Adrenal gland (tissue), 9 donors: ENCODE measurements at regions not wholly inside any gene's neighbourhood (a gene's known extent, or its start where the extent isn't known, plus 50 kb on each side); places are given as distances from the start of the nearest gene placed in this dataset.

ENCODE experiments used
- DNase-seq, 7 donors: peaks; one replicate each; pipeline ENCODE4 v3.0.0-alpha.2; 2019 to 2020
- H3K27ac ChIP-seq, 5 donors: fragments of 200-600 bp; sonication (generic) in 4 of 5; 1 replicate in 3 of 5; 2 replicates in 2 of 5; pipeline versions ENCODE4 v1.5.1 to v1.8.0; 2016 to 2020; ENCODE audit warnings: mild to moderate bottlenecking in 1 of 5
- H3K27me3 ChIP-seq: fragments of 200-600 bp; 2 replicates; pipeline ENCODE4 v1.8.0; 2021
- H3K36me3 ChIP-seq, 2 donors: fragments of 200-600 bp; replicated peaks in 1 of 2; 1 replicate in 1 of 2; 2 replicates in 1 of 2; pipeline versions ENCODE4 v1.5.1 to v1.8.0; 2018 to 2022
- H3K4me1 ChIP-seq, 2 donors: fragments of 200-600 bp; replicated peaks in 1 of 2; 1 replicate in 1 of 2; 2 replicates in 1 of 2; pipeline versions ENCODE4 v1.5.1 to v1.8.0; 2018 to 2021
- H3K4me3 ChIP-seq, 4 donors: fragments of 200-600 bp; sonication (generic) in 3 of 4; one replicate each; pipeline ENCODE4 v1.5.1; 2016 to 2018
- H3K9me3 ChIP-seq, 3 donors: fragments of 200-600 bp; sonication (generic) in 1 of 3; replicated peaks in 1 of 3; 1 replicate in 2 of 3; 2 replicates in 1 of 3; pipeline versions ENCODE4 v1.5.1 to v1.8.0; 2016 to 2021
- POLR2A ChIP-seq, 2 donors: fragments of 450-650 bp; IDR thresholded peaks; one replicate each; pipeline ENCODE4 v1.6.1; 2017; ENCODE audit warnings: antibody characterized with exemption in 2 of 2, mild to moderate bottlenecking in 2 of 2, moderate library complexity in 1 of 2
- WGBS, 4 donors: extraction: QIAGEN DNeasy Blood & Tissue Kit in 2 of 4; methylation state at CpG; one replicate each; pipeline versions ENCODE4 v1.1.5 to v1.1.7; 2013 to 2017; 5-methylcytosine and 5-hydroxymethylcytosine counted together
- intact Hi-C, 2 donors: fragments of 100-400 bp; cut with DNase I; formaldehyde crosslinking; loops; one replicate each; pipeline versions ENCODE4 v1.14.1 to v1.15.0; 2022 to 2023
- TF ChIP-seq, protein P1 (sequence below), 6 experiments: fragments of 450-650 bp in 4 of 6; fragments of 200-600 bp in 2 of 6; sonication (generic) in 1 of 6; IDR thresholded peaks; 1 replicate in 5 of 6; 2 replicates in 1 of 6; pipeline versions ENCODE4 v1.5.1 to v1.8.0; 2016 to 2021; ENCODE audit warnings: antibody characterized with exemption in 6 of 6, mild to moderate bottlenecking in 2 of 6, moderate library complexity in 1 of 6
- donor health status: healthy with polysubstance abuse.
- donor health status: Bipolar disorder and iron deficiency.
- donor health status: DM: yes; HTN: yes; CAD: no.
- donor health status: DM: no; HTN: no; CAD: no.
- donor health status: DM: no; HTN: no; CAD: no.

GRCh38 chr5:30405821-30406220 is 787.7 kb upstream of the CDH6 start:
- no peak for DNase-seq
- WGBS, 4 donors: 34 to 64% (median 57%) methylated on average over 2 of the region's 2 CpGs
- Histone ChIP-seq H3K27ac (no peak overlapping the region), H3K9me3 (no peaks in the 10 kb centered on the region), H3K36me3 (no peaks in the 10 kb centered on the region), H3K4me3 (no peak overlapping the region), H3K4me1 (no peaks in the 10 kb centered on the region), H3K27me3 (no peaks in the 10 kb centered on the region)
- intact Hi-C loops: no loop called here
- TF ChIP-seq POLR2A (IDR thresholded peaks at IDR 0.05): no peak
- TF ChIP-seq, protein P1, sequence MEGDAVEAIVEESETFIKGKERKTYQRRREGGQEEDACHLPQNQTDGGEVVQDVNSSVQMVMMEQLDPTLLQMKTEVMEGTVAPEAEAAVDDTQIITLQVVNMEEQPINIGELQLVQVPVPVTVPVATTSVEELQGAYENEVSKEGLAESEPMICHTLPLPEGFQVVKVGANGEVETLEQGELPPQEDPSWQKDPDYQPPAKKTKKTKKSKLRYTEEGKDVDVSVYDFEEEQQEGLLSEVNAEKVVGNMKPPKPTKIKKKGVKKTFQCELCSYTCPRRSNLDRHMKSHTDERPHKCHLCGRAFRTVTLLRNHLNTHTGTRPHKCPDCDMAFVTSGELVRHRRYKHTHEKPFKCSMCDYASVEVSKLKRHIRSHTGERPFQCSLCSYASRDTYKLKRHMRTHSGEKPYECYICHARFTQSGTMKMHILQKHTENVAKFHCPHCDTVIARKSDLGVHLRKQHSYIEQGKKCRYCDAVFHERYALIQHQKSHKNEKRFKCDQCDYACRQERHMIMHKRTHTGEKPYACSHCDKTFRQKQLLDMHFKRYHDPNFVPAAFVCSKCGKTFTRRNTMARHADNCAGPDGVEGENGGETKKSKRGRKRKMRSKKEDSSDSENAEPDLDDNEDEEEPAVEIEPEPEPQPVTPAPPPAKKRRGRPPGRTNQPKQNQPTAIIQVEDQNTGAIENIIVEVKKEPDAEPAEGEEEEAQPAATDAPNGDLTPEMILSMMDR (IDR thresholded peaks at IDR 0.05): no peak

DNA sequence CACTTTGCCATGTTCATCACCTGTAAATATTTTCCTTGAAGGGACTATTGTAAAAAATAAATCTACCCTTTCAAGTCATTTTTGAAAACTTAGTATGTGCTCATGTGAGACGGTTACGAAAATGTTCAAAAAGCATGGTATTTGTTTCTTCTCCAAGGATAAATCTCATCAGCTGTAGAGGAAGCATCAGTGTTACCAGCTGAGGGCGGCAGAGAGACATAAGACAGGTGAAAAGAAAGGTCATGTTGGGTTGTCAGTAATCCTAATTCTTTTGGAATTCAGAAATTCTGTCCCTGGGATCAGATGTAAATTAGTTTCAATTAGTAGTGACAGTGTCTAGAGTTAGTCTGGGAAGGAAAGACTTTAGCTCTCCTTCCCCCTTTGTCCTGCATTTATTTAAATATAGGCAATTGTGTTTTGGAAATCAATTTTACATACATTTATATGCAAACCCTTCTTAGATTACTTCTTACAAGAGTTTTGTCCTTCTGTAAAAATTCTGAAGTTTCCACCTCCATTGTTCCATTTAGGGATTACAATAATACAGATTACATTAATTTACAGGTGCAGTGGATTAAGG is 791.9 kb upstream of the CDH6 start:
- H3K27me3 ChIP-seq: no peaks in the 10 kb centered on the region
- TF ChIP-seq, protein P1 (IDR thresholded peaks at IDR 0.05): peak in 5 of 6 experiments; percentile 14 to 38 (median 23)
- no peak for TF ChIP-seq POLR2A (IDR thresholded peaks at IDR 0.05)
- WGBS, 4 donors: 25 to 32% (median 28%) methylated on average over 3 of the region's 3 CpGs
- no peak overlapping the region for H3K27ac ChIP-seq
- H3K9me3 ChIP-seq: no peaks in the 10 kb centered on the region
- intact Hi-C loops: no loop called here
- H3K4me1 ChIP-seq: no peaks in the 10 kb centered on the region
- no peak overlapping the region for H3K4me3 ChIP-seq
- no peaks in the 10 kb centered on the region for H3K36me3 ChIP-seq
- DNase-seq: peak in 6 of 7 donors; percentile 25 to 69 (median 32)

DNA sequence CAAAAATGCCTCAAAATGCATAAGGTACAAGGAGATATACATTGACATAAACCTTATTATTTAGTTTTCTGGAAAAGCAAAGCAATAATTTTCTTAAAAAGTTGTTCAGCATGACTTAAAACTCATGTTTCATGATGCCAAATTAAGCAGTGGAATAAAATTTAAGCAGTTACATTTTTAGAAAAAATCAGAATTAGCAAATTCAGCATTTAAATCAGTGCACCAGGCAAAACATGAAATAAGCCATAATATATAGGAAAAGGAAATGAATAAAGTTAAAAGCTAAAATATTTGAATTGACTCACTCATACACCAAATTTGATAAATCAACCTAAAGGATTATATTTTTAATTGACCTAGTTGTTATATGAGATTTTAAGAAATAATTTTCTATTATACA is 795.1 kb upstream of the CDH6 start:
- TF ChIP-seq, protein P1 (IDR thresholded peaks at IDR 0.05): no peak
- TF ChIP-seq POLR2A (IDR thresholded peaks at IDR 0.05): no peak
- Histone ChIP-seq H3K27me3 (no peaks in the 10 kb centered on the region), H3K4me3 (no peak overlapping the region)

DNA sequence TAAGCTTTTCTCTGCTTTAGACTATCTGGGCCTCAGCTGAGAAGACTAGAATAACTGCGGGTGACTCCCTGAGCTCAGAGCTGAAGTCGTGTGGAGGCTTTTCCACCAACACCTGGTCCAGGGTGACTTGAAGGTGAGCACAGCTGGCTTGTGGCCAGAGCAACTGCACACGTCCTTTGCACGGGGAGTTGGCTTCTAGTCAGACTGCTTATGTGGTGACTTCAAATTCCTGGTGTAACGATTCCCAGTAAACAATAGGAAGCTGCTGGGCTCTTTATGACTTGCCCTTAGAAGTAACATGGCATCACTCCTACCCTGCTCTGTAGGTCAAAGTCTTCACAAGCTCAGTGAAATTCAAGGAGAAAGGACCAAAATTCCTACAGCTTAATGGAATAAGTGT is 800.6 kb upstream of the CDH6 start:
- DNase-seq: no peak
- Histone ChIP-seq H3K9me3 (no peaks in the 10 kb centered on the region), H3K27me3 (no peaks in the 10 kb centered on the region), H3K27ac (no peak overlapping the region), H3K4me3 (no peak overlapping the region), H3K36me3 (no peaks in the 10 kb centered on the region), H3K4me1 (no peaks in the 10 kb centered on the region)
- intact Hi-C loops: no loop called here
- no peak for TF ChIP-seq POLR2A (IDR thresholded peaks at IDR 0.05)
- TF ChIP-seq, protein P1 (IDR thresholded peaks at IDR 0.05): no peak
- 73 to 80% (median 77%) methylated on average over 5 of the region's 5 CpGs for WGBS, 4 donors

More for the DNA sequence above, 795.1 kb upstream of the CDH6 start:
- Histone ChIP-seq H3K36me3 (no peaks in the 10 kb centered on the region), H3K4me1 (no peaks in the 10 kb centered on the region), H3K27ac (no peak overlapping the region), H3K9me3 (no peaks in the 10 kb centered on the region)
- no peak for DNase-seq
- intact Hi-C loops: no loop called here
